ENCODE measurements at regions not wholly inside any gene's neighbourhood (a gene's known extent, or its start where the extent isn't known, plus 50 kb on each side); places are given as distances from the start of the nearest gene placed in this dataset.

- Histone ChIP-seq H3K18ac (ENCODE audit: low read depth, low read length) (peak overlapping the region; percentile 36; the same call in 1 of the 2 replicates), H3K27ac (ENCODE audit: insufficient read depth, low read length) (no peak overlapping the region), H2BK120ac (ENCODE audit: low read depth, low read length) (no peak overlapping the region), H2BK5ac (ENCODE audit: low read depth, low read length, poor library complexity, severe bottlenecking) (no peak overlapping the region), H2AK5ac (ENCODE audit: low read depth, low read length) (no peak overlapping the region), H3K79me1 (ENCODE audit: low read depth in 1 of 2, low read length in 2 of 2) (no peaks in the 10 kb centered on the region), H3K4me1 (ENCODE audit: control insufficient read depth, insufficient read depth, low read length) (peaks cover 2% of the 10 kb centered on the region), H3K56ac (ENCODE audit: extremely low read depth, insufficient read depth, low read length) (no peak overlapping the region), H3K27me3 (ENCODE audit: control insufficient read depth, insufficient read depth, low read length) (no peaks in the 10 kb centered on the region), H2AK9ac (replicated peaks; ENCODE audit: low read depth, low read length, poor library complexity) (no peak overlapping the region), H3K23ac (ENCODE audit: low read depth, low read length) (no peak overlapping the region), H3K4me2 (ENCODE audit: low read depth, low read length) (no peak overlapping the region), H3K36me3 (ENCODE audit: control insufficient read depth, insufficient read depth, low read length) (no peaks in the 10 kb centered on the region), H3K9me3 (ENCODE audit: control insufficient read depth, insufficient read depth, low read length) (no peaks in the 10 kb centered on the region), H3K14ac (replicated peaks; ENCODE audit: low read depth, low read length) (no peak overlapping the region), H3K9ac (ENCODE audit: low read depth, low read length) (no peak overlapping the region), H4K5ac (ENCODE audit: low read depth, low read length) (no peak overlapping the region), H3K9me1 (ENCODE audit: insufficient read depth, low read length) (no peaks in the 10 kb centered on the region), H3K4me3 (ENCODE audit: insufficient read depth, low read depth, low read length) (no peak overlapping the region), H2BK15ac (ENCODE audit: low read depth, low read length) (no peak overlapping the region), H4K91ac (ENCODE audit: insufficient read depth, low read depth, low read length) (no peak overlapping the region), H4K20me1 (ENCODE audit: insufficient read depth, low read length) (no peaks in the 10 kb centered on the region), H2BK20ac (ENCODE audit: low read depth, low read length) (no peak overlapping the region), H3K4ac (ENCODE audit: low read depth, low read length) (no peak overlapping the region), H4K8ac (ENCODE audit: low read depth in 2 of 2, low read length in 2 of 2) (no peak overlapping the region), H2AFZ (replicated peaks; ENCODE audit: low read length, poor library complexity) (no peak overlapping the region)
- BruUV-seq (replicated peaks) = no TSS peak
- in situ Hi-C loops (cut with MboI; ENCODE audit: low sequenced_read_pairs) = no loop called here
- POLR2A ChIA-PET (ENCODE audit: unreplicated experiment) = no interaction called here
- DNase-seq (peak; percentile 68), ATAC-seq (ENCODE audit: low read depth) (peak; percentile 46)
- dilution Hi-C loops (cut with HindIII; ENCODE audit: low sequenced_read_pairs, unreplicated experiment) = no loop called here
- intact Hi-C loops (cut with micrococcal nuclease) = no loop called here
- CTCF ChIA-PET = interaction anchor here (0.6 kb wide), 1 partner anchor 367 kb away, joined by 4 read pairs; no protein-coding TSS in a partner anchor
- TF ChIP-seq BHLHE40 (IDR thresholded peaks at IDR 0.05; ENCODE audit: low read depth, low read length) = no peak
- TF ChIP-seq RCOR1 (IDR thresholded peaks at IDR 0.05; ENCODE audit: insufficient replicate concordance, low read length) = no peak
- no peak for TF ChIP-seq ELK1 (IDR thresholded peaks at IDR 0.05; ENCODE audit: borderline replicate concordance, low read depth, low read length)
- no peak for TF ChIP-seq MAZ (IDR thresholded peaks at IDR 0.05; ENCODE audit: borderline replicate concordance, low read depth, low read length)
- no peak for TF ChIP-seq RFX5 (IDR thresholded peaks at IDR 0.05; ENCODE audit: low read depth, low read length)
- TF ChIP-seq RAD21 (IDR thresholded peaks at IDR 0.05; ENCODE audit: low read length) = no peak
- TF ChIP-seq MXI1 (IDR thresholded peaks at IDR 0.05; ENCODE audit: borderline replicate concordance, low read depth, low read length) = no peak
- TF ChIP-seq CHD1 (IDR thresholded peaks at IDR 0.05; ENCODE audit: low read depth, low read length) = no peak
- TF ChIP-seq CEBPB (IDR thresholded peaks at IDR 0.05; ENCODE audit: low read depth, low read length) = no peak
- no peak for TF ChIP-seq SMC3 (IDR thresholded peaks at IDR 0.05; ENCODE audit: low read depth, low read length)
- TF ChIP-seq FOS (IDR thresholded peaks at IDR 0.05; ENCODE audit: low read depth, low read length) = no peak
- no peak for TF ChIP-seq CTCF (conservative IDR thresholded peaks at IDR 0.05; ENCODE audit: low read depth, low read length)
- TF ChIP-seq USF2 (IDR thresholded peaks at IDR 0.05; ENCODE audit: low read depth, low read length) = no peak
- TF ChIP-seq MAFK (IDR thresholded peaks at IDR 0.05; ENCODE audit: low read depth, low read length) = no peak
- no peak for TF ChIP-seq NFE2L2 (IDR thresholded peaks at IDR 0.05; ENCODE audit: low read depth, low read length)
- no peak for TF ChIP-seq POLR2A (IDR thresholded peaks at IDR 0.05; ENCODE audit: low read depth, low read length)
These were observed 270.3 kb upstream of the AMIGO2 start for GRCh38 chr12:47350062-47350408.
